ENCODE measurements at regions not wholly inside any gene's neighbourhood (a gene's known extent, or its start where the extent isn't known, plus 50 kb on each side); places are given as distances from the start of the nearest gene placed in this dataset.

GRCh38 chr16:52092126-52092525 is 454.8 kb downstream of the TOX3 start:
- DNase-seq (no peak), ATAC-seq (no peak)
- Mint-ChIP-seq H3K27ac (no peak overlapping the region), H3K36me3 (no peaks in the 10 kb centered on the region), H3K27me3 (no peaks in the 10 kb centered on the region), H3K4me3 (no peak overlapping the region), H3K9me3 (ENCODE audit: low read depth) (peaks cover 3% of the 10 kb centered on the region), H3K4me1 (no peaks in the 10 kb centered on the region)
- CTCF ChIA-PET = no interaction called here

DNA sequence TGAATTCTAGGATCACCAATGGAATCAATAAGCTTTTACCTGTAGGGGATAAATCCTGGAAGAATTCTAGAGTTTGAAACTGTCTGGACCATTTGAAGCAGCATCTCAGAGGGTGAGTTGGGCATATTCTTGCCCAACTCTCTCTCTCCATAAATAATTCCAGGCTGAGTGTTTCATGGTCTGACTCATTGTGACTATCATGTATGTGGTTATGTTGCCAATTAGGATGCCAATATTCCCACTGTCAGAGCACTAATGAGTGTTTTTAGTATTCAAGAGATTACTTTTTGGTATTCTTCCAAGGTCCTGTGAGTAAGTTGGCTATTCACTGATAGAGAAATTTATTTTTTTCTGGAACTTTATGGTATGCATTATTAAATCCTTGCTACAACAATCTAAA is 456.9 kb downstream of the TOX3 start:
- H3K4me3 Mint-ChIP-seq = no peak overlapping the region
- H3K27ac Mint-ChIP-seq = no peak overlapping the region
- ATAC-seq = no peak
- H3K36me3 Mint-ChIP-seq = no peaks in the 10 kb centered on the region
- no peak for DNase-seq
- H3K4me1 Mint-ChIP-seq = no peaks in the 10 kb centered on the region
- peaks cover 3% of the 10 kb centered on the region for H3K9me3 Mint-ChIP-seq (ENCODE audit: low read depth)
- CTCF ChIA-PET = no interaction called here
- no peaks in the 10 kb centered on the region for H3K27me3 Mint-ChIP-seq

- Mint-ChIP-seq H3K27ac (no peak overlapping the region), H3K9me3 (ENCODE audit: low read depth) (peaks cover 3% of the 10 kb centered on the region), H3K36me3 (no peaks in the 10 kb centered on the region), H3K27me3 (no peaks in the 10 kb centered on the region), H3K4me3 (no peak overlapping the region), H3K4me1 (no peaks in the 10 kb centered on the region)
- CTCF ChIA-PET = no interaction called here
- DNase-seq (no peak), ATAC-seq (no peak)
Observed at GRCh38 chr16:52089476-52089875, 457.5 kb downstream of the TOX3 start.

GRCh38 chr16:52086901-52087300 is 460.0 kb downstream of the TOX3 start:
- no peak for ATAC-seq
- H3K27me3 Mint-ChIP-seq = no peaks in the 10 kb centered on the region
- H3K27ac Mint-ChIP-seq = no peak overlapping the region
- DNase-seq = no peak
- peaks cover 5% of the 10 kb centered on the region for H3K9me3 Mint-ChIP-seq (ENCODE audit: low read depth)
- CTCF ChIA-PET = no interaction called here
- H3K36me3 Mint-ChIP-seq = no peaks in the 10 kb centered on the region
- H3K4me1 Mint-ChIP-seq = no peaks in the 10 kb centered on the region
- no peak overlapping the region for H3K4me3 Mint-ChIP-seq

GRCh38 chr16:52078716-52079655 is 468.0 kb downstream of the TOX3 start:
- ATAC-seq (no peak), DNase-seq (no peak)
- Mint-ChIP-seq H3K4me3 (no peak overlapping the region), H3K36me3 (no peaks in the 10 kb centered on the region), H3K27ac (no peak overlapping the region), H3K4me1 (no peaks in the 10 kb centered on the region), H3K9me3 (ENCODE audit: low read depth) (peaks cover 3% of the 10 kb centered on the region), H3K27me3 (no peaks in the 10 kb centered on the region)
- CTCF ChIA-PET = no interaction called here

- Mint-ChIP-seq H3K4me1 (no peaks in the 10 kb centered on the region), H3K36me3 (no peaks in the 10 kb centered on the region), H3K27ac (no peak overlapping the region), H3K4me3 (no peak overlapping the region), H3K9me3 (ENCODE audit: low read depth) (no peaks in the 10 kb centered on the region), H3K27me3 (no peaks in the 10 kb centered on the region)
- CTCF ChIA-PET = no interaction called here
- ATAC-seq = no peak
- no peak for DNase-seq
Observed at GRCh38 chr16:52077607-52078006, 469.3 kb downstream of the TOX3 start.

GRCh38 chr16:52076801-52077201 is 470.1 kb downstream of the TOX3 start:
- no peaks in the 10 kb centered on the region for H3K36me3 Mint-ChIP-seq
- CTCF ChIA-PET = no interaction called here
- DNase-seq (no peak), ATAC-seq (no peak)
- H3K4me1 Mint-ChIP-seq = no peaks in the 10 kb centered on the region
- H3K27ac Mint-ChIP-seq = no peak overlapping the region
- H3K27me3 Mint-ChIP-seq = no peaks in the 10 kb centered on the region
- H3K9me3 Mint-ChIP-seq (ENCODE audit: low read depth) = no peaks in the 10 kb centered on the region
- no peak overlapping the region for H3K4me3 Mint-ChIP-seq

- H3K4me3 Mint-ChIP-seq = no peak overlapping the region
- no peaks in the 10 kb centered on the region for H3K9me3 Mint-ChIP-seq (ENCODE audit: low read depth)
- ATAC-seq (no peak), DNase-seq (no peak)
- no peaks in the 10 kb centered on the region for H3K27me3 Mint-ChIP-seq
- CTCF ChIA-PET = no interaction called here
- H3K27ac Mint-ChIP-seq = no peak overlapping the region
- H3K4me1 Mint-ChIP-seq = no peaks in the 10 kb centered on the region
- H3K36me3 Mint-ChIP-seq = no peaks in the 10 kb centered on the region
Observed at GRCh38 chr16:52076332-52076731, 470.6 kb downstream of the TOX3 start.

- Mint-ChIP-seq H3K9me3 (ENCODE audit: low read depth) (no peaks in the 10 kb centered on the region), H3K27me3 (no peaks in the 10 kb centered on the region), H3K4me3 (no peak overlapping the region), H3K36me3 (no peaks in the 10 kb centered on the region), H3K27ac (no peak overlapping the region), H3K4me1 (no peaks in the 10 kb centered on the region)
- CTCF ChIA-PET = no interaction called here
- DNase-seq (no peak), ATAC-seq (no peak)
Observed at GRCh38 chr16:52074133-52074532, 472.8 kb downstream of the TOX3 start.

DNA sequence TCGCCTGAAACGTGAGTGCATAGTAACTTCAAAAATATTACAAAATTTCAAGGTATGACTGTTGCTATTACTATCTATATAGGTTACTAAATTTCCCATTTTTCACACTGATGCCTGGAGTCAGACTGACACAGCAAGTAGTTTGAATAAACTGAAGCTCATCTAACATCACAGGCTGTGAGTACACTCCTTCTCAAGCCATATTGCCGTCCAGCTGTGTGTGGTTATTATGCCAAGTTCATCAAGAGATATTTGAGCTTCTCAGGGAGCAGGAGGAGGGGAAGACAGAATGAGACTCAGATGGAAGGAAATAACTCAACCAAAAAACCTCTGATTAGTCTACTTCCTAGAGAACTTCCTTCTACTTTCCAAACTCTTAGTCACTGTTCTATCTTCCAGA is 473.9 kb downstream of the TOX3 start:
- Mint-ChIP-seq H3K4me3 (no peak overlapping the region), H3K4me1 (no peaks in the 10 kb centered on the region), H3K9me3 (ENCODE audit: low read depth) (no peaks in the 10 kb centered on the region), H3K27me3 (no peaks in the 10 kb centered on the region), H3K27ac (no peak overlapping the region), H3K36me3 (no peaks in the 10 kb centered on the region)
- CTCF ChIA-PET = no interaction called here
- DNase-seq (no peak), ATAC-seq (no peak)

GRCh38 chr16:52071101-52071500 is 475.8 kb downstream of the TOX3 start:
- no peak for ATAC-seq
- Mint-ChIP-seq H3K4me3 (no peak overlapping the region), H3K36me3 (no peaks in the 10 kb centered on the region), H3K27me3 (no peaks in the 10 kb centered on the region), H3K9me3 (ENCODE audit: low read depth) (no peaks in the 10 kb centered on the region), H3K4me1 (no peaks in the 10 kb centered on the region), H3K27ac (no peak overlapping the region)
- CTCF ChIA-PET = no interaction called here
- no peak for DNase-seq

- Mint-ChIP-seq H3K4me1 (no peaks in the 10 kb centered on the region), H3K36me3 (no peaks in the 10 kb centered on the region), H3K27me3 (no peaks in the 10 kb centered on the region), H3K27ac (no peak overlapping the region), H3K9me3 (ENCODE audit: low read depth) (peaks cover under 1% of the 10 kb centered on the region), H3K4me3 (no peak overlapping the region)
- ATAC-seq (no peak), DNase-seq (no peak)
- CTCF ChIA-PET = no interaction called here
Observed at GRCh38 chr16:52070341-52071057, 476.4 kb downstream of the TOX3 start.

GRCh38 chr16:52069866-52070265 is 477.1 kb downstream of the TOX3 start:
- no peaks in the 10 kb centered on the region for H3K36me3 Mint-ChIP-seq
- CTCF ChIA-PET = no interaction called here
- H3K27ac Mint-ChIP-seq = no peak overlapping the region
- H3K27me3 Mint-ChIP-seq = no peaks in the 10 kb centered on the region
- ATAC-seq (no peak), DNase-seq (no peak)
- H3K9me3 Mint-ChIP-seq (ENCODE audit: low read depth) = peaks cover 3% of the 10 kb centered on the region
- H3K4me3 Mint-ChIP-seq = no peak overlapping the region
- no peaks in the 10 kb centered on the region for H3K4me1 Mint-ChIP-seq

- no peaks in the 10 kb centered on the region for H3K36me3 Mint-ChIP-seq
- CTCF ChIA-PET = no interaction called here
Observed at GRCh38 chr16:52068447-52069074, 478.4 kb downstream of the TOX3 start.

More at GRCh38 chr16:52068447-52069074, 478.4 kb downstream of the TOX3 start:
- H3K27me3 Mint-ChIP-seq = no peaks in the 10 kb centered on the region
- DNase-seq (no peak), ATAC-seq (no peak)
- H3K27ac Mint-ChIP-seq = no peak overlapping the region
- peaks cover 3% of the 10 kb centered on the region for H3K9me3 Mint-ChIP-seq (ENCODE audit: low read depth)
- H3K4me3 Mint-ChIP-seq = no peak overlapping the region
- no peaks in the 10 kb centered on the region for H3K4me1 Mint-ChIP-seq

Measured in activated CD8-positive, alpha-beta memory T cell treated with anti-CD3 and anti-CD28 coated beads, Interleukin-2, amount 10 ng/mL, durations not matched to agents 7 days and 5 days (primary cell).